OCI-LY7 (cell line): ENCODE measurements at regions not wholly inside any gene's neighbourhood (a gene's known extent, or its start where the extent isn't known, plus 50 kb on each side); places are given as distances from the start of the nearest gene placed in this dataset.

Experiments
- CTCF ChIP-seq: fragments of 200-600 bp; sonication (generic); conservative IDR thresholded peaks from 2 replicates; pipeline ENCODE4 v1.5.1; 2014; ENCODE audit warnings: mild to moderate bottlenecking, antibody characterized with exemption, low read length, moderate library complexity, mixed read lengths
- EZH2phosphoT487 ChIP-seq: fragments of 200-600 bp; sonication (generic); IDR thresholded peaks from 2 replicates; pipeline ENCODE4 v1.6.1; 2018; ENCODE audit warnings: low read depth, borderline replicate concordance, mild to moderate bottlenecking, mixed run types, antibody characterized with exemption, low read length, moderate library complexity, mixed read lengths

GRCh38 chr9:100662122-100662521 lies 84.2 kb downstream of the CAVIN4 start:
- TF ChIP-seq EZH2phosphoT487 (no peak), CTCF (no peak)
